Ureter (tissue), 1 donor: ENCODE measurements at regions not wholly inside any gene's neighbourhood (a gene's known extent, or its start where the extent isn't known, plus 50 kb on each side); places are given as distances from the start of the nearest gene placed in this dataset.

Experiments used
- DNase-seq: peaks from one replicate; pipeline ENCODE4 v3.0.0-alpha.2; 2020; ENCODE audit warnings: low spot score
- donor health status: DM: yes; HTN: yes; CAD: no.

- DNase-seq, result no peak
These were observed 309.8 kb downstream of the AHR start for GRCh38 chr7:17608114-17608833.

- DNase-seq, result no peak
These were observed 313.2 kb downstream of the AHR start for GRCh38 chr7:17611611-17612010.

DNA sequence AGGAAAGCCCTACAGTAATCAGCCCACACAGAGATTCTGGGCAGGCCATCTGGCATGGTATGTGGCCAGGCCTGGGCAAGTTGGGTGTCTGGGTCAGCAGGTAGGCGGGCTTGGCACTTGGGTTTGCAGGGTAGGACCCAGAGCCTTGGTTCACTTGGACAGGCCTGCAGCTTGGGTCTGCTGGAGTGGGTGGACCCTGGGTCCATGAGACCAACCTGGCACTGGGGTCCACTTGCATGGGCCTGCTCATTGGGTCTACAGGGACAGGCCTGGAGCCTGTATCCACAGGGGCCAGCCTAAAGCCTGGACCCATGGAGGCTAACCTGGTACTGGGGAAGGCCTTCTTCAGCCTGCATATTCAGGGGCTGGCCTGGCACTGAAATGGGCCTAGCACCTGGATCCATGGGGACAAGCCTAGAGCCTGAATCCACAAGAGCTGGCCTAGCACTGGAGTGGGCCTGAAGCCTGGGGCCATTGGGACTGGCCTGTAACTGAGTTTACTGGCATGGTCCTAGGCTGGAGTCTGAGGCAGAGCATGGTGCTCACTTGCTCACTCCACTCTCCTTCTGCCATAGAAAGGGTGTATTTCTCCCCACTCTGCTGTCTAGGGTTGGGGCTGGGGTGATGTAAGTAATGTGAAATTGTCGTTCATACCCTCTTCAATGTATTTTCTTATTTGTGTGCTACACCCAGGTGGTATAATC, 315.0 kb downstream of the AHR start:
- no peak for DNase-seq

GRCh38 chr7:17617380-17617779, 318.9 kb downstream of the AHR start:
- no peak for DNase-seq

DNA sequence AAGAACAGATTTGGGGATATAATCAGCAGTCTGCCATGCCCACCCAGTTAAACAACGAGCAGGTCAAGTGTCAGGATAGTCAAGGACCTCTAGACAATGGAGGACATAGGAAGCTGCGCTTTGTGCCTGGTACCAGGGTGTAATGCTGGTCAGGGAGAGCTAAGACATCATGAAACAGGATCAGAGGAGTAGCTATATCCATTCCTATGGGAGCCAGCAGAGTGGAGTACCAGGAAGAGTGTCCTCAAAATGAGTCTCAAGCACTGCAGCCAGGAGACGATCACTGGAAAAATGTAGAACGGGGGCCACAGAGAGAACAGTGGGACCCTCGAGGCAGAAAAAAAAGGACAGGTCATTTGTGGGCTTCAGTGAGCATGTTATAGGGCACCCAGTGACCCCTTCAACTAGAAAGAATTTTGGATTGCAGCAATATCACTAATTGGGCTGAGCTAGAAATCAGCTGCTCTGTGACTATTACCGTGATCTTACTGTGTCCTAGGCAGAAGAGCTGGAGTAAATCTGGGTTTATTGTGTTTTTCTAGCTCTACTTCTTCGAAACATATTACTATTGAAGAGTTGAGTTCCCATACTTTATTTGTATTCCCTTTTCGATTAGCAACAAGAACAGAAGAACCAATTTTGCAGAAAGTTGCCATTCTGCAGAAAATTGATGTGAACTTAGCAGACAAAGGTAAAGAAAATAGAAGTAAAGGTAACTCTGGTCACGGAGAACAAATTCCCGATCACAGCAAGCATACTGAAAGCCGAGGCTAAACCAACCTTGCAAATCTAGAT, 319.6 kb downstream of the AHR start:
- DNase-seq, result no peak

DNA sequence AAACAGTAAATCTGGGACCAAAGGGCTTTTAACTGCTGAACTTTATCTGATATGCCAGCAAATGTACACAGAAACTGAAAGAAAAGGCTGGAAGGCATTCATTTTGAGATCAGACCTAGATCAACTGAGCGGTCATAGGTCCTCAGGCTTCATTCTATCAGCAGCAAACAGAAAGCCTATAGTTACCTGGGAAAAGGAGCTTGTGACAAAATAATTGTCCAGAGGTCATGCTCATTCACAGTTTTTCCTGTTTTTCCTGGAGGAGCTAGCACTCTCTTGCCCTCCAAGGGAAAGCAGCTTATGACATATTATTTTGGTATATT, 320.2 kb downstream of the AHR start:
- DNase-seq, result no peak

DNA sequence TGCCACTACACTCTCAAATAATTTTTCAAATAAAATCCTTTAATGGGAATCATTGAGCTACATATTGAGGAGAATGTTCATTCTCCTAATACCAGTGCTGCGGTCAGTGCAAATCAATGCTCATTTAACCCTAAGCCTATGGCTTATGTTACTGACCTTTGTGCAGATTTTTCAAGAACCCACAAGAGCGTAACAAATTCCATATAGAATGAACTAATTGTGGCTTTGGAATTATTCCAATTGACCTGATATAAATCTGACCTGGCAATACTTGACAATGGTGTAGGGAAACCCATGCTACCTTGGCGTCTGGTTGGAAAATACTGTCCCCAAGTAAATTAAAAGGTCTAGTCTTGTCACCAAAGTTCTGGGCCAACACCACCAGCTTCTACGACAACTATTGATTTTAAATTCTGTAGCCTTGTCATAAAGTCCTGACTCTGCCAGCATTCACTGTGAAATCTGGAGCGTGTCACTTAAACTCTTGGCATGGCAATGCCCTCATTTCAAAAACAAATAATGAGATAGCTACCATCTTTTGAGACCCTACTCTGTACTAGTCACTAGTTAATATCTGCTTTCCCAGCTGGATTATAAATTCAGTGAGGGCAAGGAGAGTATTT, 320.9 kb downstream of the AHR start:
- no peak for DNase-seq

- no peak for DNase-seq
These were observed 319.7 kb downstream of the SNX13 start for GRCh38 chr7:17620566-17620965.

DNA sequence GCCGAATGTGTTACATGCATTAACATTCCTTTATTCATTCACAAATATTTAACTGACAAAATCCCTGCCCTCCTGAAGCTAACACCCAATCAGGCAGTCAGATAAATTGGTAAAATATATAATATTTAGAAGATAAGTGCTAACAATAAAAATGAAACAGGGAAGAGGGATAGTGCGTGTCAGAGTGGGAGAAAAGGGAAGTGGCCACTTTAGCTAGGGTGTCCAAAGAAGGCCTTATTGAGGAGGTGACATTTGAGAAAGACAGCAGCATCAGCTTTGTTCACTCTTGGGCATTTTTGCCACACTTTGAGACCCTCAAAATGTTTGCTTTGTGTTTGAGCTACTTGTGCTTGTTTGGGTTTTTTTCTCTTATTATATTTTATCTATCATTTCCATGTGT, 317.8 kb downstream of the SNX13 start:
- DNase-seq, result no peak

GRCh38 chr7:17623546-17624185, 316.6 kb downstream of the SNX13 start:
- DNase-seq, result no peak

DNA sequence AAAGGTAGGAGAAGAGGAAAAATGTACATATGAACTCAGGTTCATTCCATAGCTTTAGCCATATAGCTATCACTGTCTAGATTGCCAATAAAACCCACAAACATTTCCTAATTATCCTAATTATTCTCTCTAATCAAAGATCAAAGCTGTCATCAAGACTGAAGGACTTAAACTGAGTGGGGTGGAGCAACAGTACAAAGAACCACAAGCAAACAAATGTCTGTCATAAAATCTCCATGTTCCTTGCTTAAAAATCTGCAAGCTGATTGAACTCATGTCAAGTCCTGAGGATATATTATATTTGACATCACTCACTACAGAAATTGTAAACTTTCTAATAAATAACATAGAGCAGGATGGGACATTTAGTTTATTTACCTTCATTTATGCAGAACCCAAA, 315.9 kb downstream of the SNX13 start:
- DNase-seq, result no peak

DNA sequence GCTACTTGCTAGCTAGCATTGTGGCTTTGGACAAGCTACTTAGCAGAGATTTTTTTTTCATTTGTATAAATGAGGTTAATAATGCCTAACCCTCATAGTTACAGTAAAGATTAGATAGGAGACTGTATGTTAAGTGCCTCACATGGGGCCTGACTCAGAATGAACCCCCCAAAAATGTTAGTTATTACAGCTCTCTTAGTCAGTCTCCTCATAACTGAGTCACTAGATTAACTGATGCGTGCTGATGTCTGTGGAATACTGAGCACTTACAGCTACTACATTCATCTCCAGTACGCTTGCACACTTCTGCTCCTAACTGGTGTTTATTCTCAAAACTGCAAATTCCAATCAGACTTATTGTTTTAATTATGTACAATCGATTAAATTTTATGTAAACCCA, 315.3 kb downstream of the SNX13 start:
- no peak for DNase-seq

GRCh38 chr7:17626235-17626634, 314.1 kb downstream of the SNX13 start:
- no peak for DNase-seq

DNA sequence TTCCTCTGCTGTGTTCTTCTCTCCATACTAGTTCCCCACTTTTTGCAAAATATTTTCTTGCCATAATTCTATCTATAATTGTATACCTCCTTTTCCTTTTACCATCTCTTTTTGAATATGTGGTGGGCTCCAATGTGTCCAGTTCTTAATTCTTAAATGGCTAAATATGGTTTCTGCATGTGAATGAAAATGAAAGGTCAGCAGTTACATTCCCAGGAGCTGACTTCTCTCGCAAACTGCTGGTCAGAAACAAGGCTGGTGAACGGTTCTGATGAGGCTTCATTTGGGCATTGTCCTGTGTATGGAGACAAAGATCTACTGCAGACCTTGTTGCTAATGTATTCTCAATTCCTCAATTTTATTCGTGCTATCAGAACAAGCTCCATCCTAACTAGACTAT, 309.2 kb downstream of the SNX13 start:
- no peak for DNase-seq

DNA sequence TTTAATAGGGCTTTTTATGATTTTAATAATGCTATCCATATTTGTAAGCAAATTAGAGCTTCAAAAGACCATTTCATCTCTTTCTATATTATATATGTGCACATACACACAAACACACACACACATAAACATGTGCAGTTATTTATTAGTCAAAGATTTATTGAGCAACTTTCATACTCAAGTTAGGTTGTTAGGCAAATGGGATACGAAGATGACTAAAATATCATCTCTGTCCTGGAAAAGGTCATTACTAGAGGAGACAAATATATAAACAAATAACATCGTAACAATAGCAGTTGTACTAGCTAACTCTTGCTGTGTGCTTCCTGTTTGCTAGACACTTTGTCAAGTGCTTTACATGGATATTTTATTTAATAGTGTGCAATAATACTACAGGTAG, 307.9 kb downstream of the SNX13 start:
- DNase-seq, result no peak

DNA sequence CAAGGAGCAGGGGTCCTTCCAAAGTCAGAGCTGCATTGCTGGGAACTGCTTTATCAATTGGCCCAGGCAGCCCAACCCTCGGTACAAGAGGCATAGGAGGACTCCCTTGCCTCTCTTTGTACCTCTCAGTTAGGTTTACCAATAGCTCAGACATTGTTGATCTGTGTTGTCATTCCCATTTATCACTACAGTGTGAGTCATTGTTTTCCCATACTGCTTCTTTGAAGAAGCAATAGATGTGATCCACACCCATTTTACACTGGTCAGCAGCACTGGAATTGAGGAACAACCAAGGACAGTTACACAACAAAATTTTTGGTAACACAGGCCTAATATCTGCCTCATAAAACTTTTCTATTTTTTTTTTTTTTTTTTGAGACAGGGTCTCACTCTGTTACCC, 307.2 kb downstream of the SNX13 start:
- no peak for DNase-seq

- DNase-seq, result peak; percentile 73
These were observed 301.6 kb downstream of the SNX13 start for GRCh38 chr7:17638727-17639126.

DNA sequence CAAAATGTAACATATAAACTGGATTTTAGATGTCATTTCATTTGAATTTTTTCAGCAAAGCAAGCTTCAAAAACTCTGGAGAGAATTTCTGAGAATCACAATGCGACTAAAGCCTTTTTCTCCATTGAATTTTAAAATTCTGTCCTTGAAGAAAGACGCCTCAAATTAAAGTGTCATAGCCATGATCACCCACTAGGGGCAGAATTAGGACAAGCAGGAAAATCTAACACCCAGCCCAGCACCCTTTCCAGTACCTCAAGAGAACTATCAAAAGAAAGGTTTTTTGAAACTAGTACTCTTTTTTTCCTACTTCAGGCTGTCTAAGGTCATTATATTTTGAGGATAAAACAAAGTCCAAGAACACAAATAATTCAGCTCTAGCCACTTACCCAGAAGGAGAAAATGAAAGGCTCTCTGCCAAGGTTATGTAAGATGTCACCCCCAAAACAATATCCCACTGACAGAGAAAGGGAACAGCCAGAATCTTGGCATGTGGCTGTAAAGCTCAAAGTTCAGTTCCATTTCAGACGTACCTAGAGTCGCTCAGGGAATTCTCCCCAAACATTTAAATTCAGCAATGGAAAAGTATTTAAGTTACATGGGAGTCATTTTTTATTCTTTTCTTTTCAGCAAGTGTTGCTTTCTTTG, 299.4 kb downstream of the SNX13 start:
- DNase-seq, result no peak

DNA sequence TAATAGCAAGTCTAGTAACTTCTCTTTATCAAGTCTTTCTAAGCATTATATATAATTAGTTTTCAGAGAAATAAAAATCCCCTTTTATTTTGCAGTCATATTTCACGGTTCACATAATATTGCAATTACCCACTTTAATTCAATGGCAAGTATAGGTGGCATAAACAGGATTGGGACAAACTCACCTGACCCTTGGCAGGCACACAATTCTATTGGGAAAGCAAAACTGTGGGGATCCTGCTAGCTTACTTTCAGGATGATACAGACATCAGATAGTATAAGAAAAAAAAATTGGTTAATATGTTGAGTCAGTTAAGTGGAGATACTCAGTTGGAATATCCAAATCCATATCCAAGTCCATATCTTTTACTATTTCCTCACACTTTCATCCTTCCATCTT, 294.8 kb downstream of the SNX13 start:
- no peak for DNase-seq

DNA sequence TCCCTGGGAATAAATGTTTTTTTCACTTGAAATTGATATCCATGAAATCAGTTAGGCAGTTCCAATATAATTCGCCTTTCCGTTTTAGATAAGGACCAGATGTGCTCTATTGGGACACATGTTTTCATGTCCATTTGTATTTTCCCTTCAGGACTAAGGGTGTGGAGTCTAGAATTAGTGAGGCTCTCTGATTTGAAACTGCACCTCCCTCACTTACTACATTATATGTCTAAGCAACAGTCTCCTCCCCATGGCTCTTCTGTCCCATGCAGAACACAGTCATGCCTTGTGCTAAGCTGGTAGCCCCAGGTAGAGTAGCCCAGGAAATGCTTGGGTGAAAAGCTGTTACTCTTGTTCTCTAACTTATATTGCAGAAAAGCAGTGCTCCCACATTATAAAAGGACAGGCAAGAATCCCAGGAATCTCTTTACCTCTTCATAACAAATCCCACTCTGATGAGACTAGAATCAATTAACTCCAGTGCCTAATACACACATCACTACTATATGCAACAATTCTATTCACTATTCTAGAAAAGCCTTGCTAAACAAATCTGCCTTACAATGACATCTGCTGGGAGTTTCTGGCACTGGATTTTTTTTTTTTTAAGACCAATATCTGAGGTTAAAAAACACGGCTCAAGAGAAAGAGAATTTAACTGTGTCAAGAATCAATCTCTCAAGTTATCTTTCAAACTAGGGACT, 293.9 kb downstream of the SNX13 start:
- no peak for DNase-seq

DNA sequence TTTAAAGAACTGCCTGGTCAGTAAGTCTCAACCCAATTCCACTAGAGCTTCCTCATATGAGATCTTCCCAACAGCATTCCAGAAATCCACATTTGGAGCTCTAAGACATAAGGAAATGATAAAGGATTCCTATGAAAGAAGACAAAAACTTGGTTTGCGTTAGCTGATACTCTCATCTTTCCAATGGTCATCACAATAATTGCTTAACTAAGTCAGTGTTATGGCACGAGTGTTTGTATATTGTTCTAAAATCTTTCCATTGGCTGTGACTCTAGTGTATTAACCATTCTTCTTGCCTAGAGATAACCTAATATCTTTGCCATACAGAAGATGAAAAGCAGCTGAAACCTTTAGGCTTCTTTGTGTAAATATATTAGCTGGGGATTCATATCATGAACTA, 289.0 kb downstream of the SNX13 start:
- no peak for DNase-seq
